ENCODE measurements at regions not wholly inside any gene's neighbourhood (a gene's known extent, or its start where the extent isn't known, plus 50 kb on each side); places are given as distances from the start of the nearest gene placed in this dataset.

- no peak for TF ChIP-seq ZBTB33 (IDR thresholded peaks at IDR 0.05; ENCODE audit: extremely low read depth, insufficient replicate concordance, low read length)
- TF ChIP-seq MAX (IDR thresholded peaks at IDR 0.05), result no peak
These were observed 592.9 kb downstream of the BCOR start (continued) for GRCh38 chrX:39504850-39505259.

- no TSS peak for BruUV-seq (replicated peaks)
- ATAC-seq (no peak), DNase-seq (ENCODE audit: low read depth, low spot score) (no peak)
- Histone ChIP-seq H3K9me3 (ENCODE audit: control insufficient read depth in 1 of 2, insufficient read depth in 1 of 2, low read depth in 1 of 2, low read length in 2 of 2) (no peaks in the 10 kb centered on the region), H3K27ac (ENCODE audit: low read depth, low read length) (no peak overlapping the region), H3K9ac (ENCODE audit: low read length) (no peak overlapping the region), H3K4me2 (ENCODE audit: low read length) (no peak overlapping the region), H4K20me1 (ENCODE audit: insufficient read depth) (no peaks in the 10 kb centered on the region), H3K4me3 (replicated peaks in 1 of 2; ENCODE audit: low read depth in 1 of 2, low read length in 2 of 2) (no peak overlapping the region), H2AFZ (ENCODE audit: low read depth, low read length, poor library complexity, severe bottlenecking) (no peak overlapping the region), H3K79me2 (ENCODE audit: insufficient read depth, low read length) (no peaks in the 10 kb centered on the region), H3K27me3 (ENCODE audit: insufficient read depth, low read length) (no peaks in the 10 kb centered on the region), H3K4me1 (ENCODE audit: control insufficient read depth in 1 of 2, insufficient read depth in 2 of 2, low read length in 2 of 2) (no peaks in the 10 kb centered on the region), H3K9me2 (ENCODE audit: insufficient read depth) (no peaks in the 10 kb centered on the region), H3K36me3 (ENCODE audit: control insufficient read depth in 1 of 2, insufficient read depth in 2 of 2, low read length in 2 of 2) (no peaks in the 10 kb centered on the region)
- intact Hi-C loops (cut with micrococcal nuclease), result no loop called here
- CTCF ChIA-PET, result no interaction called here
- TF ChIP-seq ELF1 (IDR thresholded peaks at IDR 0.05; ENCODE audit: borderline replicate concordance, low read depth), result no peak
- TF ChIP-seq EGR1 (IDR thresholded peaks at IDR 0.05; ENCODE audit: low read depth), result no peak
- TF ChIP-seq CEBPB (IDR thresholded peaks at IDR 0.05; ENCODE audit: low read depth), result no peak
- TF ChIP-seq ATF3 (IDR thresholded peaks at IDR 0.05), result no peak
- no peak for TF ChIP-seq RAD21 (IDR thresholded peaks at IDR 0.05; ENCODE audit: low read depth)
- TF ChIP-seq SIN3A (IDR thresholded peaks at IDR 0.05; ENCODE audit: low read depth), result no peak
- RAD21 ChIA-PET (ENCODE audit: low non-redundant PET in 1 of 2, low total read pairs in 2 of 2, uncharacterized antibody in 2 of 2, unreplicated experiment in 2 of 2), result no interaction called here
- POLR2A ChIA-PET, result no interaction called here
These were observed 591.6 kb downstream of the BCOR start for GRCh38 chrX:39506131-39506530.

All from HCT116 (cell line).